A549 (cell line): ENCODE measurements at regions not wholly inside any gene's neighbourhood (a gene's known extent, or its start where the extent isn't known, plus 50 kb on each side); places are given as distances from the start of the nearest gene placed in this dataset.

Experiments used
- ATAC-seq, 2 experiments: fragments of 200-7000 bp in 1 of 2; fragments of >200 bp in 1 of 2; cut with Nextera tagmentation in 1 of 2; cut with Tn5 transposase in 1 of 2; 3 replicates each; pipeline versions ENCODE4 v1.8.0 to v1.9.1; 2018 to 2020; ENCODE audit warnings: mild to moderate bottlenecking in 1 of 2, moderate library complexity in 1 of 2
- CTCF ChIA-PET: fragments of 300-600 bp; sonication (Branson Sonifier 250); formaldehyde crosslinking; extraction: SDS; loops from one replicate; lab custom pipeline; 2021; ENCODE audit warnings: antibody characterized with exemption, inconsistent platforms; lab: Yijun Ruan, JAX
- POLR2A ChIA-PET: fragments of 350-600 bp; formaldehyde crosslinking; extraction: SDS; loops from one replicate; lab custom pipeline; 2021; ENCODE audit warnings: antibody characterized with exemption, inconsistent platforms; lab: Yijun Ruan, JAX
- DNase-seq, 2 experiments: peaks; one replicate each; pipeline versions ENCODE4 v3.0.0 to v3.0.0-alpha.2; 2011 to 2016; ENCODE audit warnings: low read depth in 1 of 2, low spot score in 1 of 2
- FAIRE-seq: peaks from 2 replicates; lab custom pipeline; 2011; peaks lifted over from hg19 to GRCh38; lab: Jason Lieb, UNC
- H3K27ac ChIP-seq, 2 experiments: fragments of >200 bp; sonication (Bioruptor Twin); formaldehyde crosslinking; 3 replicates each; pipeline ENCODE4 v1.5.1; 2016 to 2017
- H3K4me1 ChIP-seq: fragments of >200 bp; sonication (Bioruptor Twin); formaldehyde crosslinking; 3 replicates; pipeline ENCODE4 v1.6.1; 2016
- H3K4me2 ChIP-seq: fragments of >200 bp; sonication (Bioruptor Twin); formaldehyde crosslinking; 3 replicates; pipeline ENCODE4 v1.6.1; 2016
- H3K4me3 ChIP-seq: fragments of >200 bp; sonication (Bioruptor Twin); formaldehyde crosslinking; 3 replicates; pipeline ENCODE4 v1.5.1; 2016
- H3K9me3 ChIP-seq: fragments of >200 bp; sonication (Bioruptor Twin); formaldehyde crosslinking; 3 replicates; pipeline ENCODE4 v1.6.1; 2016
- BCL3 ChIP-seq: fragments of >200 bp; sonication (Bioruptor Twin); formaldehyde crosslinking; IDR thresholded peaks from 3 replicates; pipeline ENCODE4 v1.6.1; 2016
- CBX8 ChIP-seq: fragments of 200-600 bp; sonication (generic); IDR thresholded peaks from 2 replicates; pipeline ENCODE4 v1.6.1; 2016
- CEBPB ChIP-seq, 2 experiments: fragments of >200 bp in 1 of 2; sonication (Bioruptor Twin) in 1 of 2; formaldehyde crosslinking in 1 of 2; IDR thresholded peaks; 2 replicates each; pipeline ENCODE4 v1.6.1; 2012 to 2016
- EHF ChIP-seq: fragments of 250-450 bp; sonication (Bioruptor Pico); IDR thresholded peaks from 2 replicates; pipeline ENCODE4 v1.5.0; 2020; ENCODE audit warnings: mild to moderate bottlenecking
- ELK1 ChIP-seq: fragments of 150-350 bp; IDR thresholded peaks from 2 replicates; pipeline ENCODE4 v1.6.1; 2014; ENCODE audit warnings: low read depth, mild to moderate bottlenecking, low read length
- ESRRA ChIP-seq: fragments of 150-350 bp; IDR thresholded peaks from 2 replicates; pipeline ENCODE4 v1.6.1; 2014; ENCODE audit warnings: mild to moderate bottlenecking, low read length, borderline replicate concordance
- HDAC2 ChIP-seq: fragments of 200-600 bp; sonication (generic); IDR thresholded peaks from 2 replicates; pipeline ENCODE4 v1.6.1; 2016
- HEYL ChIP-seq: fragments of 250-450 bp; sonication (Bioruptor Pico); IDR thresholded peaks from 2 replicates; pipeline ENCODE4 v1.8.0; 2021; ENCODE audit warnings: mild to moderate bottlenecking, moderate library complexity
- HOXA7 ChIP-seq: fragments of 250-450 bp; sonication (Bioruptor Pico); IDR thresholded peaks from 2 replicates; pipeline ENCODE4 v1.5.0; 2020; ENCODE audit warnings: mild to moderate bottlenecking, moderate library complexity
- KDM1A ChIP-seq: fragments of 200-600 bp; sonication (generic); IDR thresholded peaks from 2 replicates; pipeline ENCODE4 v1.6.1; 2016; ENCODE audit warnings: low read depth, mild to moderate bottlenecking
- PBX3 ChIP-seq: IDR thresholded peaks from 2 replicates; pipeline ENCODE4 v1.6.1; 2012
- POLR2A ChIP-seq: IDR thresholded peaks from 2 replicates; pipeline ENCODE4 v1.6.1; 2012; ENCODE audit warnings: mild to moderate bottlenecking, low read length
- RAD21 ChIP-seq, 2 experiments: fragments of >200 bp in 1 of 2; sonication (Bioruptor Twin) in 1 of 2; formaldehyde crosslinking in 1 of 2; IDR thresholded peaks in 1 of 2; conservative IDR thresholded peaks in 1 of 2; 2 replicates in 1 of 2; 3 replicates in 1 of 2; pipeline ENCODE4 v1.6.1; 2012 to 2018; ENCODE audit warnings: inconsistent platforms in 1 of 2
- REST ChIP-seq: fragments of 200-600 bp; sonication (generic); IDR thresholded peaks from 2 replicates; pipeline ENCODE4 v1.6.1; 2016; ENCODE audit warnings: antibody characterized with exemption, mild to moderate bottlenecking, moderate library complexity
- SMC3 ChIP-seq: fragments of >200 bp; sonication (Bioruptor Twin); formaldehyde crosslinking; IDR thresholded peaks from 3 replicates; pipeline ENCODE4 v1.6.1; 2018; ENCODE audit warnings: inconsistent platforms
- SREBF2 ChIP-seq: fragments of 450-650 bp; IDR thresholded peaks from 2 replicates; pipeline ENCODE4 v1.6.1; 2014; ENCODE audit warnings: mild to moderate bottlenecking, moderate library complexity
- WGBS: methylation state at CpG from one replicate; pipeline ENCODE4 v1.1.6; 2017; ENCODE audit errors: missing lambda C conversion rate; 5-methylcytosine and 5-hydroxymethylcytosine counted together
- TF ChIP-seq, protein P1 (sequence below): IDR thresholded peaks from 2 replicates; pipeline ENCODE4 v1.6.1; 2012

DNA sequence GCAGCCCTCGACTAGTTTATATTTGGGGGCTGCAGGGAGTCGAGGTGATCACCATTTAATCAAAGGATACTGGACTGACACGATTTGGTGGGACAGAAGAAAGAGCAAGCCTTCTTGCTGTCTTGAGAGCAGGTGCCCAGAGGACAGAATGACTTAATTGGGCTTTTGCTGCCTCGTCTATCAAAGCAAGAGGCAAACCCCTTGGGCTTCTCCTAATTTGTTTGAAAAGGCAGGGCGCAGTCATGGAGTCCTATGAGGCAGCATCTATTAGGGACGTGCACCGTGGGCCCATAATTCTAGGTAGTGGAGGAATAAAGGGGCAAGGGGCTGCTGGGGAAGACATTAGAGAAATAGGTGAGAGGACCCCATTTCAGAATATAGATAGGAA lies 1411.3 kb downstream of the TBC1D22A start:
- POLR2A ChIA-PET: no interaction called here
- CTCF ChIA-PET: no interaction called here
- no peak overlapping the region for H3K4me3 ChIP-seq
- 36% methylated on average over 7 of the region's 7 CpGs for WGBS
- DNase-seq (no peak), ATAC-seq (no peak), FAIRE-seq (no peak)
- H3K27ac ChIP-seq: no peak overlapping the region
- H3K4me1 ChIP-seq: no peaks in the 10 kb centered on the region
- no peak overlapping the region for H3K4me2 ChIP-seq
- H3K9me3 ChIP-seq: no peaks in the 10 kb centered on the region
- no peak for TF ChIP-seq SMC3
- TF ChIP-seq, protein P1, sequence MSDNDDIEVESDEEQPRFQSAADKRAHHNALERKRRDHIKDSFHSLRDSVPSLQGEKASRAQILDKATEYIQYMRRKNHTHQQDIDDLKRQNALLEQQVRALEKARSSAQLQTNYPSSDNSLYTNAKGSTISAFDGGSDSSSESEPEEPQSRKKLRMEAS: no peak
- no peak for TF ChIP-seq CBX8
- no peak for TF ChIP-seq CEBPB (IDR thresholded peaks at IDR 0.05)
- no peak for TF ChIP-seq HDAC2
- TF ChIP-seq ELK1: no peak
- TF ChIP-seq KDM1A: no peak
- no peak for TF ChIP-seq RAD21 (conservative IDR thresholded peaks at IDR 0.05 in 1 of 2, IDR thresholded peaks at IDR 0.05 in 1 of 2)
- TF ChIP-seq, all 56 proteins: peak for 0

- CTCF ChIA-PET: interaction anchor here (0.6 kb wide), 1 partner anchor 32 kb away, joined by 4 read pairs; no protein-coding TSS in a partner anchor
- no peak for DNase-seq
- no peak for TF ChIP-seq ELK1
- TF ChIP-seq POLR2A: no peak
- TF ChIP-seq HEYL (CRISPR knock-in tag): no peak
- no peak for TF ChIP-seq EHF
- TF ChIP-seq CEBPB (IDR thresholded peaks at IDR 0.05): no peak
- TF ChIP-seq, all 56 proteins: peak for 0
- ATAC-seq: no peak
- POLR2A ChIA-PET: no interaction called here
- no peak for FAIRE-seq
- Histone ChIP-seq H3K4me2 (no peak overlapping the region), H3K4me3 (no peak overlapping the region), H3K9me3 (no peaks in the 10 kb centered on the region), H3K4me1 (no peaks in the 10 kb centered on the region), H3K27ac (no peak overlapping the region)
- 80% methylated on average over 14 of the region's 19 CpGs for WGBS
Measured at GRCh38 chr22:48173061-48173772, 1410.8 kb downstream of the TBC1D22A start.

DNA sequence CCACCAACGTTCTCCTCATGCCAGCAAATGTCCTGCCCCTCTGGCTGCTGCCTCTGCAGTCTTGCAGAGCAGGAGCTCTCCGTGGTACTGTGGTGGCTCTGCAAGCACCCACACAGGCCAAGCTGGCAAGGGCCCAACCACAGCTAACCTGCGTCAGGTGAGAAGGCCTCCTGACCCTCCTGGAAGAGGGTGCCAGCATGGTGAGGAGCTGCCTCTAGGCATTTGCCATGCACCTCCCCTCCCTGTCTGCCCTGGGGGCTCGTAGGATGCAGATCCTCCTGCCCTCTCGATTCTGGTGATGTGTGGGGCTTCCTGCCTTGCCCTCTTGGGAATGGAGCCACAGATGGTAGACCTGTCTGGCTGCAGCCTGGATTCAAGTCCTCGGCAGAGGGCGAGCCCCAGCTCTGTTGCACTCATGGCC lies 1408.8 kb downstream of the TBC1D22A start:
- H3K4me3 ChIP-seq: no peak overlapping the region
- H3K9me3 ChIP-seq: no peaks in the 10 kb centered on the region
- FAIRE-seq (no peak), DNase-seq (no peak)
- CTCF ChIA-PET: no interaction called here
- H3K4me2 ChIP-seq: no peak overlapping the region
- WGBS: 43% methylated on average over 1 of the region's 7 CpGs
- H3K27ac ChIP-seq: no peak overlapping the region
- TF ChIP-seq CEBPB (IDR thresholded peaks at IDR 0.05) (no peak), PBX3 (no peak), SREBF2 (no peak), KDM1A (no peak), CBX8 (no peak), ESRRA (no peak), BCL3 (no peak), REST (peak; percentile 72), HOXA7 (CRISPR knock-in tag) (no peak)
- TF ChIP-seq, all 56 proteins: peak for 1
- POLR2A ChIA-PET: no interaction called here
- no peak for ATAC-seq
- H3K4me1 ChIP-seq: no peaks in the 10 kb centered on the region
